Peyer's patch (tissue), 4 donors: ENCODE measurements at regions not wholly inside any gene's neighbourhood (a gene's known extent, or its start where the extent isn't known, plus 50 kb on each side); places are given as distances from the start of the nearest gene placed in this dataset.
A peak's percentile ranks its signal among the peaks of the same experiment; 100 is the strongest.

ENCODE experiments used
- DNase-seq, 3 donors: peaks; one replicate each; pipeline ENCODE4 v3.0.0-alpha.2; 2017 to 2019
- H3K27ac ChIP-seq, 4 donors: fragments of 200-600 bp; sonication (generic); one replicate each; pipeline ENCODE4 v1.5.1; 2016 to 2019
- H3K27me3 ChIP-seq, 2 donors: fragments of 200-600 bp; sonication (generic); one replicate each; pipeline ENCODE4 v1.5.1; 2019
- H3K36me3 ChIP-seq, 3 donors: fragments of 200-600 bp; sonication (generic); one replicate each; pipeline ENCODE4 v1.5.1; 2016 to 2019
- H3K4me1 ChIP-seq, 4 donors: fragments of 200-600 bp; sonication (generic); one replicate each; pipeline ENCODE4 v1.5.1; 2016 to 2019
- H3K4me3 ChIP-seq, 4 donors: fragments of 200-600 bp; sonication (generic); 1 replicate in 3 of 4; 2 replicates in 1 of 4; pipeline ENCODE4 v1.5.1; 2016 to 2019; ENCODE audit warnings: mild to moderate bottlenecking in 1 of 4
- H3K9me3 ChIP-seq, 4 donors: fragments of 200-600 bp; sonication (generic); one replicate each; pipeline ENCODE4 v1.5.1; 2016 to 2019; ENCODE audit warnings: mild to moderate bottlenecking in 1 of 4
- CTCF ChIP-seq, 6 experiments: fragments of 450-650 bp in 4 of 6; fragments of 200-600 bp in 2 of 6; sonication (generic) in 1 of 6; IDR thresholded peaks; one replicate each; pipeline ENCODE4 v1.5.1; 2017 to 2019; ENCODE audit warnings: antibody characterized with exemption in 6 of 6, mild to moderate bottlenecking in 3 of 6, moderate library complexity in 1 of 6
- POLR2A ChIP-seq, 2 donors: fragments of 450-650 bp; IDR thresholded peaks; one replicate each; pipeline ENCODE4 v1.5.1; 2017; ENCODE audit warnings: antibody characterized with exemption in 2 of 2, mild to moderate bottlenecking in 2 of 2, moderate library complexity in 2 of 2

- peak in 2 of 3 donors; percentile 32 to 33 for DNase-seq
- H3K9me3 ChIP-seq = peaks cover 0 to 3% (median 0%) of the 10 kb centered on the region in 4 donors
- peaks cover 0 to 5% (median 0%) of the 10 kb centered on the region in 4 donors for H3K4me1 ChIP-seq
- H3K27me3 ChIP-seq = no peaks in the 10 kb centered on the region
- TF ChIP-seq POLR2A (IDR thresholded peaks at IDR 0.05) (no peak), CTCF (IDR thresholded peaks at IDR 0.05) (no peak)
- no peak overlapping the region for H3K4me3 ChIP-seq
- no peak overlapping the region for H3K27ac ChIP-seq
- H3K36me3 ChIP-seq = no peaks in the 10 kb centered on the region
Observed at GRCh38 chr10:42954766-42955492, 121.9 kb upstream of the RET start.

GRCh38 chr10:42955493-42955889 lies 121.4 kb upstream of the RET start:
- DNase-seq = no peak
- no peaks in the 10 kb centered on the region for H3K27me3 ChIP-seq

GRCh38 chr10:42956045-42956444 lies 120.8 kb upstream of the RET start:
- H3K9me3 ChIP-seq = peaks cover 0 to 3% (median 0%) of the 10 kb centered on the region in 4 donors
- H3K27ac ChIP-seq = no peak overlapping the region
- peaks cover 0 to 3% (median 0%) of the 10 kb centered on the region in 4 donors for H3K4me1 ChIP-seq
- H3K36me3 ChIP-seq = no peaks in the 10 kb centered on the region
- no peak for TF ChIP-seq POLR2A (IDR thresholded peaks at IDR 0.05)
- no peak for TF ChIP-seq CTCF (IDR thresholded peaks at IDR 0.05)
- no peak overlapping the region for H3K4me3 ChIP-seq
- no peaks in the 10 kb centered on the region for H3K27me3 ChIP-seq
- no peak for DNase-seq

More at GRCh38 chr10:42955493-42955889, 121.4 kb upstream of the RET start:
- Histone ChIP-seq H3K4me3 (no peak overlapping the region), H3K9me3 (peaks cover 0 to 3% (median 0%) of the 10 kb centered on the region in 4 donors), H3K27ac (no peak overlapping the region), H3K4me1 (peaks cover 0 to 5% (median 0%) of the 10 kb centered on the region in 4 donors), H3K36me3 (no peaks in the 10 kb centered on the region)
- no peak for TF ChIP-seq CTCF (IDR thresholded peaks at IDR 0.05)

- no peak for TF ChIP-seq CTCF (IDR thresholded peaks at IDR 0.05)
- TF ChIP-seq POLR2A (IDR thresholded peaks at IDR 0.05) = no peak
- Histone ChIP-seq H3K36me3 (no peaks in the 10 kb centered on the region), H3K27me3 (no peaks in the 10 kb centered on the region), H3K4me3 (no peak overlapping the region), H3K27ac (no peak overlapping the region), H3K4me1 (no peaks in the 10 kb centered on the region), H3K9me3 (peaks cover 0 to 3% (median 0%) of the 10 kb centered on the region in 4 donors)
- DNase-seq = peak in 1 of 3 donors; percentile 32
Observed at GRCh38 chr10:42958142-42958868, 118.6 kb upstream of the RET start.

GRCh38 chr10:42959833-42960232 lies 117.0 kb upstream of the RET start:
- Histone ChIP-seq H3K27me3 (no peaks in the 10 kb centered on the region), H3K4me3 (no peak overlapping the region), H3K9me3 (peaks cover 0 to 3% (median 0%) of the 10 kb centered on the region in 4 donors), H3K27ac (no peak overlapping the region), H3K36me3 (no peaks in the 10 kb centered on the region), H3K4me1 (no peaks in the 10 kb centered on the region)
- no peak for TF ChIP-seq CTCF (IDR thresholded peaks at IDR 0.05)
- TF ChIP-seq POLR2A (IDR thresholded peaks at IDR 0.05) = no peak
- DNase-seq = no peak
